Fibroblast of villous mesenchyme (primary cell): ENCODE measurements at regions not wholly inside any gene's neighbourhood (a gene's known extent, or its start where the extent isn't known, plus 50 kb on each side); places are given as distances from the start of the nearest gene placed in this dataset.

Source experiments
- DNase-seq: peaks from one replicate; pipeline ENCODE4 v3.0.0-alpha.2; 2010; ENCODE audit warnings: low read depth
- H3K4me3 ChIP-seq: 2 replicates; pipeline ENCODE4 v1.5.1; 2011; ENCODE audit warnings: low read depth, mild to moderate bottlenecking, low read length
- CTCF ChIP-seq: IDR thresholded peaks from 2 replicates; pipeline ENCODE4 v1.5.1; 2012; ENCODE audit warnings: low read depth, mild to moderate bottlenecking, low read length; ENCODE audit not compliant: insufficient read depth

- TF ChIP-seq CTCF = no peak
- H3K4me3 ChIP-seq = no peak overlapping the region
- DNase-seq = no peak
These were observed 792.2 kb downstream of the PLOD2 start for GRCh38 chr3:145368748-145369147.

GRCh38 chr3:145370870-145371269 is 790.1 kb downstream of the PLOD2 start:
- no peak for TF ChIP-seq CTCF
- no peak for DNase-seq
- no peak overlapping the region for H3K4me3 ChIP-seq

GRCh38 chr3:145377301-145377700 is 783.7 kb downstream of the PLOD2 start:
- DNase-seq = no peak
- no peak overlapping the region for H3K4me3 ChIP-seq
- no peak for TF ChIP-seq CTCF

- no peak overlapping the region for H3K4me3 ChIP-seq
- no peak for TF ChIP-seq CTCF
- DNase-seq = no peak
These were observed 777.6 kb downstream of the PLOD2 start for GRCh38 chr3:145383416-145383815.

- no peak overlapping the region for H3K4me3 ChIP-seq
These were observed 776.7 kb downstream of the PLOD2 start for GRCh38 chr3:145384307-145384706.

GRCh38 chr3:145387211-145387610 is 773.8 kb downstream of the PLOD2 start:
- H3K4me3 ChIP-seq = no peak overlapping the region
- no peak for TF ChIP-seq CTCF
- DNase-seq = no peak

More at GRCh38 chr3:145384307-145384706, 776.7 kb downstream of the PLOD2 start:
- TF ChIP-seq CTCF = no peak
- DNase-seq = no peak

GRCh38 chr3:145395421-145395820 is 765.6 kb downstream of the PLOD2 start:
- no peak for TF ChIP-seq CTCF
- H3K4me3 ChIP-seq = no peak overlapping the region
- no peak for DNase-seq
